HEK293 (cell line): ENCODE measurements at regions not wholly inside any gene's neighbourhood (a gene's known extent, or its start where the extent isn't known, plus 50 kb on each side); places are given as distances from the start of the nearest gene placed in this dataset.

Experiments used
- CTCF ChIA-PET: fragments of 350-600 bp; formaldehyde crosslinking; extraction: SDS; loops from one replicate; lab custom pipeline; 2021; ENCODE audit warnings: antibody characterized with exemption; lab: Yijun Ruan, JAX
- POLR2A ChIA-PET: fragments of 300-600 bp; formaldehyde crosslinking; extraction: SDS; loops from one replicate; lab custom pipeline; 2020; ENCODE audit warnings: antibody characterized with exemption, inconsistent platforms; lab: Yijun Ruan, JAX
- H3K27ac ChIP-seq: fragments of 200-500 bp; sonication (Bioruptor generic); 2 replicates; pipeline ENCODE4 v1.5.1; 2014; ENCODE audit warnings: low read depth, low read length, control low read depth, inconsistent platforms; ENCODE audit errors: extremely low read depth
- H3K36me3 ChIP-seq, 2 experiments: fragments of 200-500 bp in 1 of 2; sonication (Bioruptor generic) in 1 of 2; 1 replicate in 1 of 2; 2 replicates in 1 of 2; pipeline ENCODE4 v1.5.1; 2014 to 2017; ENCODE audit warnings: inconsistent platforms in 2 of 2, low read length in 2 of 2; ENCODE audit not compliant: control insufficient read depth in 2 of 2, insufficient read depth in 1 of 2
- H3K4me1 ChIP-seq: fragments of 200-500 bp; sonication (Bioruptor generic); 2 replicates; pipeline ENCODE4 v1.5.1; 2014; ENCODE audit warnings: mild to moderate bottlenecking, low read length, inconsistent platforms; ENCODE audit not compliant: control insufficient read depth, insufficient read depth
- H3K4me3 ChIP-seq: 2 replicates; pipeline ENCODE4 v1.5.1; 2011; ENCODE audit warnings: low read depth, mild to moderate bottlenecking, control low read depth, low read length, moderate library complexity
- H3K9me3 ChIP-seq: fragments of 200-500 bp; sonication (Bioruptor generic); 2 replicates; pipeline ENCODE4 v1.5.1; 2014; ENCODE audit warnings: low read depth, low read length, inconsistent platforms; ENCODE audit not compliant: control insufficient read depth, insufficient read depth
- GFI1B ChIP-seq: fragments of 450-650 bp; formaldehyde crosslinking; IDR thresholded peaks from 2 replicates; pipeline ENCODE4 v1.5.1; 2016; ENCODE audit warnings: missing biosample characterization, missing genetic modification characterization
- HOXD13 ChIP-seq: sonication (generic); formaldehyde crosslinking; IDR thresholded peaks from 2 replicates; pipeline ENCODE4 v1.8.0; 2022; ENCODE audit warnings: missing genetic modification reagents, borderline replicate concordance
- KLF10 ChIP-seq: fragments of 450-650 bp; IDR thresholded peaks from 2 replicates; pipeline ENCODE4 v1.5.1; 2018; ENCODE audit warnings: missing biosample characterization, mild to moderate bottlenecking, missing genetic modification characterization
- KLF9 ChIP-seq: fragments of 450-650 bp; formaldehyde crosslinking; IDR thresholded peaks from 2 replicates; pipeline ENCODE4 v1.5.1; 2016; ENCODE audit warnings: missing biosample characterization, missing genetic modification characterization, low read depth
- MZF1 ChIP-seq: fragments of 450-650 bp; formaldehyde crosslinking; IDR thresholded peaks from 2 replicates; pipeline ENCODE4 v1.5.1; 2017; ENCODE audit warnings: missing biosample characterization, missing genetic modification characterization, borderline replicate concordance
- SP3 ChIP-seq: fragments of 450-650 bp; formaldehyde crosslinking; IDR thresholded peaks from 2 replicates; pipeline ENCODE4 v1.5.1; 2016; ENCODE audit warnings: missing biosample characterization, missing genetic modification characterization
- YY1 ChIP-seq: fragments of 450-650 bp; formaldehyde crosslinking; IDR thresholded peaks from 2 replicates; pipeline ENCODE4 v1.5.1; 2018; ENCODE audit warnings: missing biosample characterization, missing genetic modification characterization
- ZFP69B ChIP-seq: fragments of 450-650 bp; formaldehyde crosslinking; IDR thresholded peaks from 2 replicates; pipeline ENCODE4 v1.5.1; 2016; ENCODE audit warnings: missing biosample characterization, missing genetic modification characterization
- ZNF10 ChIP-seq: fragments of 450-650 bp; formaldehyde crosslinking; IDR thresholded peaks from 2 replicates; pipeline ENCODE4 v1.5.1; 2017; ENCODE audit warnings: missing biosample characterization, missing genetic modification characterization
- ZNF112 ChIP-seq: fragments of 450-650 bp; formaldehyde crosslinking; IDR thresholded peaks from 2 replicates; pipeline ENCODE4 v1.5.0; 2017; ENCODE audit warnings: missing biosample characterization, missing genetic modification characterization
- ZNF140 ChIP-seq: fragments of 450-650 bp; formaldehyde crosslinking; IDR thresholded peaks from 2 replicates; pipeline ENCODE4 v1.5.1; 2016; ENCODE audit warnings: missing biosample characterization, missing genetic modification characterization
- ZNF19 ChIP-seq: fragments of 450-650 bp; formaldehyde crosslinking; IDR thresholded peaks from 2 replicates; pipeline ENCODE4; 2016; ENCODE audit warnings: missing biosample characterization, missing genetic modification characterization, low read depth
- ZNF2 ChIP-seq: fragments of 450-650 bp; formaldehyde crosslinking; IDR thresholded peaks from 2 replicates; pipeline ENCODE4 v1.5.1; 2016; ENCODE audit warnings: missing biosample characterization, missing genetic modification characterization
- ZNF23 ChIP-seq: fragments of 450-650 bp; formaldehyde crosslinking; IDR thresholded peaks from 2 replicates; pipeline ENCODE4 v1.5.1; 2016; ENCODE audit warnings: missing biosample characterization, missing genetic modification characterization, borderline replicate concordance
- ZNF266 ChIP-seq: fragments of 450-650 bp; formaldehyde crosslinking; IDR thresholded peaks from 2 replicates; pipeline ENCODE4 v1.5.1; 2016; ENCODE audit warnings: missing biosample characterization, missing genetic modification characterization, low read depth
- ZNF341 ChIP-seq: fragments of 450-650 bp; formaldehyde crosslinking; IDR thresholded peaks from 2 replicates; pipeline ENCODE4; 2016; ENCODE audit warnings: low read depth, missing biosample characterization, missing genetic modification characterization
- ZNF366 ChIP-seq: fragments of 450-650 bp; formaldehyde crosslinking; conservative IDR thresholded peaks from 2 replicates; pipeline ENCODE4 v1.5.1; 2016; ENCODE audit warnings: missing biosample characterization, missing genetic modification characterization
- ZNF501 ChIP-seq: fragments of 450-650 bp; formaldehyde crosslinking; IDR thresholded peaks from 2 replicates; pipeline ENCODE4 v1.5.1; 2016; ENCODE audit warnings: missing biosample characterization, missing genetic modification characterization
- ZNF529 ChIP-seq: fragments of 450-650 bp; formaldehyde crosslinking; IDR thresholded peaks from 2 replicates; pipeline ENCODE4 v1.5.1; 2017; ENCODE audit warnings: missing genetic modification characterization, missing biosample characterization; ENCODE audit not compliant: insufficient replicate concordance
- ZNF596 ChIP-seq: fragments of 450-650 bp; IDR thresholded peaks from 2 replicates; pipeline ENCODE4 v1.5.0; 2018; ENCODE audit warnings: missing biosample characterization, mild to moderate bottlenecking, missing genetic modification characterization, moderate library complexity
- ZNF610 ChIP-seq: fragments of 450-650 bp; formaldehyde crosslinking; IDR thresholded peaks from 2 replicates; pipeline ENCODE4 v1.5.1; 2016; ENCODE audit warnings: missing biosample characterization, missing genetic modification characterization, borderline replicate concordance
- ZNF623 ChIP-seq: fragments of 450-650 bp; formaldehyde crosslinking; IDR thresholded peaks from 2 replicates; pipeline ENCODE4 v1.5.1; 2016; ENCODE audit warnings: missing biosample characterization, missing genetic modification characterization
- ZNF670 ChIP-seq: fragments of 450-650 bp; formaldehyde crosslinking; IDR thresholded peaks from 2 replicates; pipeline ENCODE4 v1.5.1; 2016; ENCODE audit warnings: missing biosample characterization, missing genetic modification characterization, low read depth
- ZNF785 ChIP-seq: fragments of 450-650 bp; formaldehyde crosslinking; IDR thresholded peaks from 2 replicates; pipeline ENCODE4 v1.5.1; 2016; ENCODE audit warnings: missing biosample characterization, missing genetic modification characterization
- TF ChIP-seq, protein P1 (sequence below): fragments of 450-650 bp; formaldehyde crosslinking; IDR thresholded peaks from 2 replicates; pipeline ENCODE4 v1.5.1; 2016; ENCODE audit warnings: missing biosample characterization, missing genetic modification characterization
- TF ChIP-seq, protein P2 (sequence below): fragments of 450-650 bp; formaldehyde crosslinking; optimal IDR thresholded peaks from 2 replicates; pipeline ENCODE3; 2016; ENCODE audit warnings: missing biosample characterization, mild to moderate bottlenecking, missing genetic modification characterization
- TF ChIP-seq, protein P3 (sequence below): fragments of 450-650 bp; formaldehyde crosslinking; IDR thresholded peaks from 2 replicates; pipeline ENCODE4 v1.5.1; 2017; ENCODE audit warnings: missing biosample characterization, missing genetic modification characterization
- TF ChIP-seq, protein P4 (sequence below): fragments of 450-650 bp; formaldehyde crosslinking; IDR thresholded peaks from 2 replicates; pipeline ENCODE4 v1.5.0; 2017; ENCODE audit warnings: missing biosample characterization, missing genetic modification characterization, borderline replicate concordance

DNA sequence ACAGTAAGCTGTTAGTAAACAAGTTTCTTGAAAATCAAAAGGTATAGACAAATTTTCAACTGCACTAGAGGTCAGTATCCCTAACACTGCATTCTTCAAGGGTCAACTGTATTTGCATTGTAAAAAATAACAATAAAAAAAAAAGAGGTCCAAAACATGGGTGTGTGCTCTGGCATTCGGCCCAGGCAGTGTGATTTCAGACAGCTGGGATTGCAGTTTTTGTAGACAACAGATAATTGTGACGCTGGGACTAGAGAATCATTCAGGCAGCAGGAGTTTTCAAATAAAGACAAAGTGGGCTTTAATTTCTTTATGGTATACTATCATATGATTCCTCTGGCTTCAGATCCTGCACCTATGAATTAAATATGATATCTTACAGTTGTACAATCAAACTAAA lies 543.2 kb upstream of the SEMA3D start:
- no peak overlapping the region for H3K4me3 ChIP-seq
- no peaks in the 10 kb centered on the region for H3K9me3 ChIP-seq
- CTCF ChIA-PET = interaction anchor here (0.6 kb wide), 2 partner anchors 142 to 1497 kb away, joined by 3 read pairs; no protein-coding TSS in a partner anchor
- POLR2A ChIA-PET = no interaction called here
- H3K27ac ChIP-seq = no peak overlapping the region
- no peak for TF ChIP-seq ZNF785 (tag by site-specific recombination)
- TF ChIP-seq ZNF529 = no peak
- no peak for TF ChIP-seq ZNF623 (tag by site-specific recombination)
- TF ChIP-seq ZNF2 (tag by site-specific recombination) = no peak
- no peak for TF ChIP-seq ZNF501 (tag by site-specific recombination)
- no peak for TF ChIP-seq ZNF10
- TF ChIP-seq, protein P1, sequence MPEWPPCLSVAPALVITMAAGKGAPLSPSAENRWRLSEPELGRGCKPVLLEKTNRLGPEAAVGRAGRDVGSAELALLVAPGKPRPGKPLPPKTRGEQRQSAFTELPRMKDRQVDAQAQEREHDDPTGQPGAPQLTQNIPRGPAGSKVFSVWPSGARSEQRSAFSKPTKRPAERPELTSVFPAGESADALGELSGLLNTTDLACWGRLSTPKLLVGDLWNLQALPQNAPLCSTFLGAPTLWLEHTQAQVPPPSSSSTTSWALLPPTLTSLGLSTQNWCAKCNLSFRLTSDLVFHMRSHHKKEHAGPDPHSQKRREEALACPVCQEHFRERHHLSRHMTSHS (tag by site-specific recombination) = no peak
- no peak for TF ChIP-seq ZNF112 (tag by site-specific recombination)
- no peak for TF ChIP-seq ZNF670 (tag by site-specific recombination)
- no peak for TF ChIP-seq MZF1 (tag by site-specific recombination)
- TF ChIP-seq SP3 (tag by site-specific recombination) = no peak
- no peak for TF ChIP-seq HOXD13 (CRISPR knock-in tag)
- no peak for TF ChIP-seq ZNF596 (tag by site-specific recombination)
- no peak for TF ChIP-seq ZNF341
- no peak for TF ChIP-seq ZNF23 (tag by site-specific recombination)
- no peak for TF ChIP-seq ZNF366 (tag by site-specific recombination)
- H3K36me3 ChIP-seq = no peaks in the 10 kb centered on the region
- H3K4me1 ChIP-seq = no peaks in the 10 kb centered on the region

- no peaks in the 10 kb centered on the region for H3K4me1 ChIP-seq
- ChIA-PET POLR2A (no interaction called here), CTCF (no interaction called here)
- H3K4me3 ChIP-seq = no peak overlapping the region
- no peaks in the 10 kb centered on the region for H3K36me3 ChIP-seq
- no peak overlapping the region for H3K27ac ChIP-seq
- H3K9me3 ChIP-seq = no peaks in the 10 kb centered on the region
- TF ChIP-seq ZNF266 (tag by site-specific recombination) (no peak), ZNF19 (tag by site-specific recombination) (no peak), ZFP69B (no peak), ZNF610 (tag by site-specific recombination) (no peak), GFI1B (tag by site-specific recombination) (no peak), ZNF140 (tag by site-specific recombination) (no peak), YY1 (tag by site-specific recombination) (no peak), KLF9 (tag by site-specific recombination) (no peak), KLF10 (no peak)
- TF ChIP-seq, protein P2, sequence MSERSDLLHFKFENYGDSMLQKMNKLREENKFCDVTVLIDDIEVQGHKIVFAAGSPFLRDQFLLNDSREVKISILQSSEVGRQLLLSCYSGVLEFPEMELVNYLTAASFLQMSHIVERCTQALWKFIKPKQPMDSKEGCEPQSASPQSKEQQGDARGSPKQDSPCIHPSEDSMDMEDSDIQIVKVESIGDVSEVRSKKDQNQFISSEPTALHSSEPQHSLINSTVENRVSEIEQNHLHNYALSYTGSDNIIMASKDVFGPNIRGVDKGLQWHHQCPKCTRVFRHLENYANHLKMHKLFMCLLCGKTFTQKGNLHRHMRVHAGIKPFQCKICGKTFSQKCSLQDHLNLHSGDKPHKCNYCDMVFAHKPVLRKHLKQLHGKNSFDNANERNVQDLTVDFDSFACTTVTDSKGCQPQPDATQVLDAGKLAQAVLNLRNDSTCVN (tag by site-specific recombination) = no peak
- TF ChIP-seq, protein P3, sequence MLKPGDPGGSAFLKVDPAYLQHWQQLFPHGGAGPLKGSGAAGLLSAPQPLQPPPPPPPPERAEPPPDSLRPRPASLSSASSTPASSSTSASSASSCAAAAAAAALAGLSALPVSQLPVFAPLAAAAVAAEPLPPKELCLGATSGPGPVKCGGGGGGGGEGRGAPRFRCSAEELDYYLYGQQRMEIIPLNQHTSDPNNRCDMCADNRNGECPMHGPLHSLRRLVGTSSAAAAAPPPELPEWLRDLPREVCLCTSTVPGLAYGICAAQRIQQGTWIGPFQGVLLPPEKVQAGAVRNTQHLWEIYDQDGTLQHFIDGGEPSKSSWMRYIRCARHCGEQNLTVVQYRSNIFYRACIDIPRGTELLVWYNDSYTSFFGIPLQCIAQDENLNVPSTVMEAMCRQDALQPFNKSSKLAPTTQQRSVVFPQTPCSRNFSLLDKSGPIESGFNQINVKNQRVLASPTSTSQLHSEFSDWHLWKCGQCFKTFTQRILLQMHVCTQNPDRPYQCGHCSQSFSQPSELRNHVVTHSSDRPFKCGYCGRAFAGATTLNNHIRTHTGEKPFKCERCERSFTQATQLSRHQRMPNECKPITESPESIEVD (tag by site-specific recombination) = no peak
- TF ChIP-seq, protein P4, sequence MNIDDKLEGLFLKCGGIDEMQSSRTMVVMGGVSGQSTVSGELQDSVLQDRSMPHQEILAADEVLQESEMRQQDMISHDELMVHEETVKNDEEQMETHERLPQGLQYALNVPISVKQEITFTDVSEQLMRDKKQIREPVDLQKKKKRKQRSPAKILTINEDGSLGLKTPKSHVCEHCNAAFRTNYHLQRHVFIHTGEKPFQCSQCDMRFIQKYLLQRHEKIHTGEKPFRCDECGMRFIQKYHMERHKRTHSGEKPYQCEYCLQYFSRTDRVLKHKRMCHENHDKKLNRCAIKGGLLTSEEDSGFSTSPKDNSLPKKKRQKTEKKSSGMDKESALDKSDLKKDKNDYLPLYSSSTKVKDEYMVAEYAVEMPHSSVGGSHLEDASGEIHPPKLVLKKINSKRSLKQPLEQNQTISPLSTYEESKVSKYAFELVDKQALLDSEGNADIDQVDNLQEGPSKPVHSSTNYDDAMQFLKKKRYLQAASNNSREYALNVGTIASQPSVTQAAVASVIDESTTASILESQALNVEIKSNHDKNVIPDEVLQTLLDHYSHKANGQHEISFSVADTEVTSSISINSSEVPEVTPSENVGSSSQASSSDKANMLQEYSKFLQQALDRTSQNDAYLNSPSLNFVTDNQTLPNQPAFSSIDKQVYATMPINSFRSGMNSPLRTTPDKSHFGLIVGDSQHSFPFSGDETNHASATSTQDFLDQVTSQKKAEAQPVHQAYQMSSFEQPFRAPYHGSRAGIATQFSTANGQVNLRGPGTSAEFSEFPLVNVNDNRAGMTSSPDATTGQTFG = no peak
These were observed 538.2 kb upstream of the SEMA3D start for GRCh38 chr7:85725026-85725425.
